H9 (cell line): ENCODE measurements at regions not wholly inside any gene's neighbourhood (a gene's known extent, or its start where the extent isn't known, plus 50 kb on each side); places are given as distances from the start of the nearest gene placed in this dataset.

Source experiments
- DNase-seq: peaks from one replicate; pipeline ENCODE4 v3.0.0-alpha.2; 2017
- H2AFZ ChIP-seq: one replicate; pipeline ENCODE4 v1.6.1; 2013; ENCODE audit warnings: mild to moderate bottlenecking, low read length, control low read depth, moderate library complexity
- H2AK5ac ChIP-seq: 2 replicates; pipeline ENCODE4 v1.6.1; 2013; ENCODE audit warnings: low read length, control low read depth, mixed read lengths; ENCODE audit not compliant: insufficient read length
- H2BK120ac ChIP-seq: one replicate; pipeline ENCODE4 v1.6.1; 2013; ENCODE audit warnings: low read depth, mild to moderate bottlenecking, low read length, control low read depth, inconsistent platforms; ENCODE audit not compliant: poor library complexity, severe bottlenecking
- H2BK12ac ChIP-seq: 2 replicates; pipeline ENCODE4 v1.6.1; 2013; ENCODE audit warnings: low read length, control low read depth, mixed read lengths, low read depth; ENCODE audit not compliant: insufficient read length
- H2BK15ac ChIP-seq: 2 replicates; pipeline ENCODE4 v1.6.1; 2013; ENCODE audit warnings: low read depth, low read length, control low read depth
- H2BK20ac ChIP-seq: one replicate; pipeline ENCODE4 v1.6.1; 2013; ENCODE audit warnings: low read depth, mild to moderate bottlenecking, low read length, control low read depth, inconsistent platforms; ENCODE audit not compliant: poor library complexity, severe bottlenecking
- H2BK5ac ChIP-seq: 2 replicates; pipeline ENCODE4 v1.6.1; 2013; ENCODE audit warnings: low read length, control low read depth, mixed read lengths; ENCODE audit not compliant: insufficient read length
- H3K14ac ChIP-seq: 2 replicates; pipeline ENCODE4 v1.6.1; 2013; ENCODE audit warnings: low read length, control low read depth; ENCODE audit not compliant: insufficient read depth
- H3K18ac ChIP-seq: 2 replicates; pipeline ENCODE4 v1.6.1; 2013; ENCODE audit warnings: low read depth, mild to moderate bottlenecking, mixed read lengths, low read length, control low read depth; ENCODE audit not compliant: insufficient read length
- H3K23ac ChIP-seq: 2 replicates; pipeline ENCODE4 v1.6.1; 2013; ENCODE audit warnings: low read length, control low read depth, mixed read lengths, low read depth; ENCODE audit not compliant: insufficient read length
- H3K23me2 ChIP-seq: 2 replicates; pipeline ENCODE4 v1.6.1; 2013; ENCODE audit warnings: low read depth, mild to moderate bottlenecking, mixed read lengths, low read length, control low read depth; ENCODE audit not compliant: insufficient read length, poor library complexity, severe bottlenecking
- H3K27ac ChIP-seq: 2 replicates; pipeline ENCODE4 v1.5.1; 2013; ENCODE audit warnings: low read length, control low read depth, mixed read lengths, low read depth; ENCODE audit not compliant: insufficient read length
- H3K27me3 ChIP-seq: 2 replicates; pipeline ENCODE4 v1.6.1; 2013; ENCODE audit warnings: low read length, control low read depth, inconsistent platforms; ENCODE audit not compliant: insufficient read depth
- H3K4ac ChIP-seq: 2 replicates; pipeline ENCODE4 v1.6.1; 2013; ENCODE audit warnings: low read depth, mild to moderate bottlenecking, control low read depth, inconsistent platforms, low read length, moderate library complexity
- H3K4me1 ChIP-seq: 2 replicates; pipeline ENCODE4 v1.6.1; 2013; ENCODE audit warnings: low read length, control low read depth, inconsistent platforms; ENCODE audit not compliant: insufficient read depth
- H3K4me2 ChIP-seq: 2 replicates; pipeline ENCODE4 v1.6.1; 2013; ENCODE audit warnings: low read length, control low read depth, mixed read lengths; ENCODE audit not compliant: insufficient read length, insufficient read depth
- H3K56ac ChIP-seq: 2 replicates; pipeline ENCODE4 v1.6.1; 2013; ENCODE audit warnings: low read depth, mild to moderate bottlenecking, mixed read lengths, low read length, control low read depth; ENCODE audit not compliant: insufficient read length
- H3K79me1 ChIP-seq: 2 replicates; pipeline ENCODE4 v1.6.1; 2013; ENCODE audit warnings: low read depth, mild to moderate bottlenecking, moderate library complexity, low read length, control low read depth, inconsistent platforms; ENCODE audit not compliant: insufficient read depth, poor library complexity, severe bottlenecking
- H3K79me2 ChIP-seq: 2 replicates; pipeline ENCODE4 v1.6.1; 2013; ENCODE audit warnings: low read length, control low read depth, inconsistent platforms; ENCODE audit not compliant: insufficient read depth
- H3K9ac ChIP-seq: 2 replicates; pipeline ENCODE4 v1.6.1; 2013; ENCODE audit warnings: low read length, control low read depth, mixed read lengths; ENCODE audit not compliant: insufficient read length; ENCODE audit errors: extremely low read depth
- H3K9me3 ChIP-seq: one replicate; pipeline ENCODE4 v1.6.1; 2013; ENCODE audit warnings: low read depth, low read length, inconsistent platforms; ENCODE audit not compliant: control insufficient read depth
- H3T11ph ChIP-seq: one replicate; pipeline ENCODE4 v1.6.1; 2013; ENCODE audit warnings: mild to moderate bottlenecking, low read length, control low read depth, inconsistent platforms
- H4K20me1 ChIP-seq: one replicate; pipeline ENCODE4 v1.6.1; 2013; ENCODE audit not compliant: control insufficient read depth, insufficient read length, insufficient read depth
- H4K5ac ChIP-seq: 2 replicates; pipeline ENCODE4 v1.6.1; 2013; ENCODE audit warnings: low read depth, mild to moderate bottlenecking, mixed read lengths, low read length, control low read depth; ENCODE audit not compliant: insufficient read length
- H4K8ac ChIP-seq: replicated peaks from 2 replicates; pipeline ENCODE4 v1.6.1; 2013; ENCODE audit warnings: low read length, control low read depth, mixed read lengths, low read depth; ENCODE audit not compliant: insufficient read length
- H4K91ac ChIP-seq: 2 replicates; pipeline ENCODE4 v1.6.1; 2013; ENCODE audit warnings: low read depth, mild to moderate bottlenecking, moderate library complexity, mixed read lengths, low read length, control low read depth; ENCODE audit not compliant: insufficient read length
- H3K27ac Mint-ChIP-seq, 3 experiments: 2 replicates in 2 of 3; 3 replicates in 1 of 3; pipeline ENCODE4 v1.8.0; 2020 to 2021; ENCODE audit warnings: mixed read lengths in 3 of 3, mild to moderate bottlenecking in 1 of 3, moderate library complexity in 1 of 3
- H3K27me3 Mint-ChIP-seq: 2 replicates; pipeline ENCODE4 v1.8.0; 2021; ENCODE audit warnings: low read depth, mild to moderate bottlenecking, moderate library complexity, mixed read lengths
- H3K36me3 Mint-ChIP-seq, 3 experiments: 2 replicates in 2 of 3; 3 replicates in 1 of 3; pipeline ENCODE4 v1.8.0; 2020 to 2021; ENCODE audit warnings: low read depth in 3 of 3, mixed read lengths in 3 of 3; ENCODE audit not compliant: insufficient read depth in 1 of 3
- H3K4me1 Mint-ChIP-seq, 2 experiments: 2 replicates each; pipeline ENCODE4 v1.8.0; 2020; ENCODE audit warnings: mixed read lengths in 2 of 2
- H3K4me3 Mint-ChIP-seq, 2 experiments: 2 replicates in 1 of 2; 3 replicates in 1 of 2; pipeline ENCODE4 v1.8.0; 2020 to 2021; ENCODE audit warnings: mild to moderate bottlenecking in 2 of 2, mixed read lengths in 2 of 2, moderate library complexity in 1 of 2
- H3K9me3 Mint-ChIP-seq, 2 experiments: 2 replicates in 1 of 2; 3 replicates in 1 of 2; pipeline ENCODE4 v1.8.0; 2020; ENCODE audit warnings: mild to moderate bottlenecking in 2 of 2, mixed read lengths in 2 of 2, moderate library complexity in 1 of 2
- WGBS: extraction: QIAGEN DNeasy Blood & Tissue Kit; methylation state at CpG from one replicate; pipeline ENCODE4 v1.1.7; 2013; ENCODE audit warnings: missing lambda C conversion rate, low lambda C conversion rate, mixed read lengths; ENCODE audit not compliant: insufficient read length; ENCODE audit errors: extremely low coverage; 5-methylcytosine and 5-hydroxymethylcytosine counted together
- TF ChIP-seq, protein P1 (sequence below): fragments of 200-600 bp; sonication (generic); conservative IDR thresholded peaks from 3 replicates; pipeline ENCODE4 v1.8.0; 2021; ENCODE audit warnings: antibody characterized with exemption, mild to moderate bottlenecking

DNA sequence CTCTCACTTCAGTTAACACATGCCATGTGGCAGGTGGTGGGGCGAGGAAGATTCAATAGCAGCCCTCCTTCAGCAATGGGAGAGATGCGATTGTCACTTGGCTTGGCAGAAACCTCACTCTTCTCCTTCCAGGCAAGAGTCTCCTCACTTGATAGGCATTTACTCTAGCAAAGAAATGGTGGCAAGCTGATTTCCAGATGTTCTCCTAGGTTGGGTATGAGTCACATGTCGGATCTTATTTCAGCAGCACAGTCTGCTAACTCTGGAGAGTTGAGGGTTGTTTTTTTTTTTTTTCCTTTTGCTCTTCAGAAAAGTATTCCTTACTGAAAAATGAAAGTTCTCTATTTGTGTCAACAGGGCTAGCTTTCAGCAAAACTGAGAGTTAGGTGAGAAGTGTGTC, 119.5 kb upstream of the CHRDL1 start:
- Histone ChIP-seq H3T11ph (no peak overlapping the region), H3K27me3 (no peaks in the 10 kb centered on the region), H3K27ac (no peak overlapping the region), H3K18ac (no peak overlapping the region), H2BK120ac (no peak overlapping the region), H3K23me2 (no peaks in the 10 kb centered on the region), H4K5ac (no peak overlapping the region), H3K79me1 (no peaks in the 10 kb centered on the region), H3K4ac (no peak overlapping the region), H3K9ac (no peak overlapping the region), H2BK15ac (no peak overlapping the region), H3K23ac (no peak overlapping the region), H2BK5ac (no peak overlapping the region), H2BK12ac (no peak overlapping the region), H2AK5ac (no peak overlapping the region), H3K56ac (no peak overlapping the region), H3K79me2 (no peaks in the 10 kb centered on the region), H2BK20ac (no peak overlapping the region), H4K8ac (no peak overlapping the region), H3K9me3 (no peaks in the 10 kb centered on the region), H3K14ac (no peak overlapping the region), H2AFZ (no peak overlapping the region), H4K20me1 (no peaks in the 10 kb centered on the region), H4K91ac (no peak overlapping the region), H3K4me1 (no peaks in the 10 kb centered on the region; the same call in 1 of the 2 replicates), H3K4me2 (no peak overlapping the region)
- H3K4me3 Mint-ChIP-seq: no peak overlapping the region
- no peak for DNase-seq
- H3K27ac Mint-ChIP-seq: no peak overlapping the region
- TF ChIP-seq, protein P1, sequence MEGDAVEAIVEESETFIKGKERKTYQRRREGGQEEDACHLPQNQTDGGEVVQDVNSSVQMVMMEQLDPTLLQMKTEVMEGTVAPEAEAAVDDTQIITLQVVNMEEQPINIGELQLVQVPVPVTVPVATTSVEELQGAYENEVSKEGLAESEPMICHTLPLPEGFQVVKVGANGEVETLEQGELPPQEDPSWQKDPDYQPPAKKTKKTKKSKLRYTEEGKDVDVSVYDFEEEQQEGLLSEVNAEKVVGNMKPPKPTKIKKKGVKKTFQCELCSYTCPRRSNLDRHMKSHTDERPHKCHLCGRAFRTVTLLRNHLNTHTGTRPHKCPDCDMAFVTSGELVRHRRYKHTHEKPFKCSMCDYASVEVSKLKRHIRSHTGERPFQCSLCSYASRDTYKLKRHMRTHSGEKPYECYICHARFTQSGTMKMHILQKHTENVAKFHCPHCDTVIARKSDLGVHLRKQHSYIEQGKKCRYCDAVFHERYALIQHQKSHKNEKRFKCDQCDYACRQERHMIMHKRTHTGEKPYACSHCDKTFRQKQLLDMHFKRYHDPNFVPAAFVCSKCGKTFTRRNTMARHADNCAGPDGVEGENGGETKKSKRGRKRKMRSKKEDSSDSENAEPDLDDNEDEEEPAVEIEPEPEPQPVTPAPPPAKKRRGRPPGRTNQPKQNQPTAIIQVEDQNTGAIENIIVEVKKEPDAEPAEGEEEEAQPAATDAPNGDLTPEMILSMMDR: no peak
- no peaks in the 10 kb centered on the region for H3K36me3 Mint-ChIP-seq
- no peaks in the 10 kb centered on the region for H3K9me3 Mint-ChIP-seq
- H3K4me1 Mint-ChIP-seq: peaks cover 6 to 10% of the 10 kb centered on the region in 2 experiments
- peaks cover 9% of the 10 kb centered on the region for H3K27me3 Mint-ChIP-seq
- no CpG with 5 or more reads among the region's 3 CpGs for WGBS
